ENCODE measurements at regions not wholly inside any gene's neighbourhood (a gene's known extent, or its start where the extent isn't known, plus 50 kb on each side); places are given as distances from the start of the nearest gene placed in this dataset.

GRCh38 chr6:14276667-14277404, 159.3 kb downstream of the CD83 start:
- Histone ChIP-seq H3K4me3 (ENCODE audit: low read depth, low read length) (no peak overlapping the region), H3K9me3 (ENCODE audit: control insufficient read depth, low read length) (no peaks in the 10 kb centered on the region), H3K9ac (no peak overlapping the region), H3K79me2 (no peaks in the 10 kb centered on the region), H3K4me2 (ENCODE audit: low read length) (no peak overlapping the region), H3K27ac (no peak overlapping the region), H2AFZ (no peak overlapping the region), H3K36me3 (ENCODE audit: control insufficient read depth, insufficient read depth, low read length) (no peaks in the 10 kb centered on the region), H3K27me3 (ENCODE audit: control insufficient read depth, insufficient read depth, low read length) (no peaks in the 10 kb centered on the region), H3K4me1 (no peaks in the 10 kb centered on the region)
- TF ChIP-seq, protein P1, sequence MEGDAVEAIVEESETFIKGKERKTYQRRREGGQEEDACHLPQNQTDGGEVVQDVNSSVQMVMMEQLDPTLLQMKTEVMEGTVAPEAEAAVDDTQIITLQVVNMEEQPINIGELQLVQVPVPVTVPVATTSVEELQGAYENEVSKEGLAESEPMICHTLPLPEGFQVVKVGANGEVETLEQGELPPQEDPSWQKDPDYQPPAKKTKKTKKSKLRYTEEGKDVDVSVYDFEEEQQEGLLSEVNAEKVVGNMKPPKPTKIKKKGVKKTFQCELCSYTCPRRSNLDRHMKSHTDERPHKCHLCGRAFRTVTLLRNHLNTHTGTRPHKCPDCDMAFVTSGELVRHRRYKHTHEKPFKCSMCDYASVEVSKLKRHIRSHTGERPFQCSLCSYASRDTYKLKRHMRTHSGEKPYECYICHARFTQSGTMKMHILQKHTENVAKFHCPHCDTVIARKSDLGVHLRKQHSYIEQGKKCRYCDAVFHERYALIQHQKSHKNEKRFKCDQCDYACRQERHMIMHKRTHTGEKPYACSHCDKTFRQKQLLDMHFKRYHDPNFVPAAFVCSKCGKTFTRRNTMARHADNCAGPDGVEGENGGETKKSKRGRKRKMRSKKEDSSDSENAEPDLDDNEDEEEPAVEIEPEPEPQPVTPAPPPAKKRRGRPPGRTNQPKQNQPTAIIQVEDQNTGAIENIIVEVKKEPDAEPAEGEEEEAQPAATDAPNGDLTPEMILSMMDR (IDR thresholded peaks at IDR 0.05), result no peak

- no peaks in the 10 kb centered on the region for H3K4me1 ChIP-seq
Observed at GRCh38 chr6:14277405-14277930, 159.9 kb downstream of the CD83 start.

GRCh38 chr6:14278006-14278405, 160.4 kb downstream of the CD83 start:
- H3K36me3 ChIP-seq (ENCODE audit: control insufficient read depth, insufficient read depth, low read length), result no peaks in the 10 kb centered on the region
- H3K27me3 ChIP-seq (ENCODE audit: control insufficient read depth, insufficient read depth, low read length), result no peaks in the 10 kb centered on the region
- H2AFZ ChIP-seq, result no peak overlapping the region
- no peak overlapping the region for H3K4me2 ChIP-seq (ENCODE audit: low read length)
- H3K4me3 ChIP-seq (ENCODE audit: low read depth, low read length), result no peak overlapping the region
- TF ChIP-seq, protein P1 (IDR thresholded peaks at IDR 0.05), result no peak
- H3K79me2 ChIP-seq, result no peaks in the 10 kb centered on the region
- no peak overlapping the region for H3K27ac ChIP-seq
- H3K4me1 ChIP-seq, result no peaks in the 10 kb centered on the region
- no peaks in the 10 kb centered on the region for H3K9me3 ChIP-seq (ENCODE audit: control insufficient read depth, low read length)
- H3K9ac ChIP-seq, result no peak overlapping the region

More at GRCh38 chr6:14277405-14277930, 159.9 kb downstream of the CD83 start:
- no peak overlapping the region for H3K27ac ChIP-seq
- no peak overlapping the region for H3K4me2 ChIP-seq (ENCODE audit: low read length)
- no peaks in the 10 kb centered on the region for H3K9me3 ChIP-seq (ENCODE audit: control insufficient read depth, low read length)
- H3K79me2 ChIP-seq, result no peaks in the 10 kb centered on the region
- TF ChIP-seq, protein P1 (IDR thresholded peaks at IDR 0.05), result no peak
- H2AFZ ChIP-seq, result no peak overlapping the region
- H3K27me3 ChIP-seq (ENCODE audit: control insufficient read depth, insufficient read depth, low read length), result no peaks in the 10 kb centered on the region
- H3K4me3 ChIP-seq (ENCODE audit: low read depth, low read length), result no peak overlapping the region
- H3K36me3 ChIP-seq (ENCODE audit: control insufficient read depth, insufficient read depth, low read length), result no peaks in the 10 kb centered on the region
- H3K9ac ChIP-seq, result no peak overlapping the region

- Histone ChIP-seq H3K4me2 (ENCODE audit: low read length) (no peak overlapping the region), H3K36me3 (ENCODE audit: control insufficient read depth, insufficient read depth, low read length) (no peaks in the 10 kb centered on the region), H3K27me3 (ENCODE audit: control insufficient read depth, insufficient read depth, low read length) (no peaks in the 10 kb centered on the region), H3K9me3 (ENCODE audit: control insufficient read depth, low read length) (no peaks in the 10 kb centered on the region), H3K4me3 (ENCODE audit: low read depth, low read length) (no peak overlapping the region), H3K27ac (no peak overlapping the region), H3K4me1 (no peaks in the 10 kb centered on the region), H2AFZ (no peak overlapping the region), H3K9ac (no peak overlapping the region), H3K79me2 (no peaks in the 10 kb centered on the region)
- TF ChIP-seq, protein P1 (IDR thresholded peaks at IDR 0.05), result no peak
Observed at GRCh38 chr6:14278446-14278845, 160.9 kb downstream of the CD83 start.

Data from parathyroid adenoma (tissue), 2 donors.